Progenitor cell of endocrine pancreas (in vitro differentiated cells): ENCODE measurements at regions not wholly inside any gene's neighbourhood (a gene's known extent, or its start where the extent isn't known, plus 50 kb on each side); places are given as distances from the start of the nearest gene placed in this dataset.

ENCODE experiments used
- DNase-seq: peaks from one replicate; pipeline ENCODE4 v3.0.0; 2021; ENCODE audit warnings: low spot score; ENCODE audit not compliant: unreplicated experiment
- H3K27ac Mint-ChIP-seq: 2 replicates; pipeline ENCODE4 v1.8.0; 2021; ENCODE audit warnings: mild to moderate bottlenecking, moderate library complexity, mixed read lengths
- H3K27me3 Mint-ChIP-seq: 2 replicates; pipeline ENCODE4 v1.8.0; 2021; ENCODE audit warnings: mixed read lengths
- H3K36me3 Mint-ChIP-seq: 2 replicates; pipeline ENCODE4 v1.8.0; 2022; ENCODE audit warnings: mixed read lengths; ENCODE audit not compliant: insufficient read depth
- H3K4me1 Mint-ChIP-seq: 2 replicates; pipeline ENCODE4 v1.8.0; 2021; ENCODE audit warnings: low read depth, mixed read lengths
- H3K4me3 Mint-ChIP-seq: 2 replicates; pipeline ENCODE4 v1.8.0; 2021; ENCODE audit warnings: low read depth, mild to moderate bottlenecking, moderate library complexity, mixed read lengths
- H3K9me3 Mint-ChIP-seq: 2 replicates; pipeline ENCODE4 v1.8.0; 2021; ENCODE audit warnings: low read depth, mixed read lengths
- CTCF ChIP-seq: fragments of 200-600 bp; sonication (generic); IDR thresholded peaks from one replicate; pipeline ENCODE4 v1.5.0; 2021; ENCODE audit warnings: antibody characterized with exemption, mild to moderate bottlenecking; ENCODE audit not compliant: unreplicated experiment

DNA sequence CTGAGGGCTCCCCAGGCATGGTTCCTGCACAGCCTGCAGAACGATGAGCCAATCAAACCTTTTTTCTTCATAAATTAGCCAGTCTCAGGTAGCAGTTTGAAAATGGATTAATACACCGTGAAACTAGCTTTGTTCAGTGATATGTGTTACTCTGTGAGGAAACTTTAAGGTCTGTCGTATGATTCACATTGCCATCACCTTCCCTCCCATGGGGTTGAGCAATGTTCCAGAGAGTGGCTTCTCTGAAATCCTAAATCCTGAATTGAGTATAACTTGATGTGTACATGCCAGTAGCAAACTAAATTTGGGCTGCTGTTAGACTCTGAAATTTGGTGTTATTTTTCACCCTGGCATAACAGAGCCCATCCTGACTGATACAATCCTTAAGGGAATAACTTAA is 866.4 kb upstream of the C9orf72 start:
- no peaks in the 10 kb centered on the region for H3K27me3 Mint-ChIP-seq
- H3K36me3 Mint-ChIP-seq: no peaks in the 10 kb centered on the region
- peaks cover 4% of the 10 kb centered on the region for H3K9me3 Mint-ChIP-seq
- no peaks in the 10 kb centered on the region for H3K4me1 Mint-ChIP-seq
- no peak for DNase-seq
- TF ChIP-seq CTCF: no peak
- no peak overlapping the region for H3K27ac Mint-ChIP-seq
- no peak overlapping the region for H3K4me3 Mint-ChIP-seq

DNA sequence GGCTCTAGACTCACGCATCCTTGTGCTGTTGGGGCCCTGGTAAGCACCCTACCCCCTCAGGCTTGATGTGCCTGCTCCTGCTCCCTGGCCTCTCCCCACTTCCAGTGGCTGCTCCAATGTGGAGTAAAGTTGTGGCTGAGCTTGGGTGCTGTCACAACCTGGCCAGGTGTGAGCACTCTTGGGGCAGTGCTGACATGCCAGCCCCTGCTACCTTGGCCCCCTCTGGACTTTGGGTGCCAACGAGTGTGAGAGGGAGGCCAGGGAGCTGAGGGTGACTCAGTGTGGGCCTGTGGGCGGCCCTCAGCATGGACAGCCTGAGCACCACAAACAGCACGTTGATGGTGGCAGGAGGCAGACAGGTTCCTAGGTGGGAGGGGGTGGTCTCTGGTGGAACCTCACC is 870.2 kb upstream of the C9orf72 start:
- H3K36me3 Mint-ChIP-seq: no peaks in the 10 kb centered on the region
- H3K9me3 Mint-ChIP-seq: peaks cover 4% of the 10 kb centered on the region
- no peaks in the 10 kb centered on the region for H3K27me3 Mint-ChIP-seq
- no peak overlapping the region for H3K4me3 Mint-ChIP-seq
- no peaks in the 10 kb centered on the region for H3K4me1 Mint-ChIP-seq
- no peak overlapping the region for H3K27ac Mint-ChIP-seq
- TF ChIP-seq CTCF: no peak
- no peak for DNase-seq

DNA sequence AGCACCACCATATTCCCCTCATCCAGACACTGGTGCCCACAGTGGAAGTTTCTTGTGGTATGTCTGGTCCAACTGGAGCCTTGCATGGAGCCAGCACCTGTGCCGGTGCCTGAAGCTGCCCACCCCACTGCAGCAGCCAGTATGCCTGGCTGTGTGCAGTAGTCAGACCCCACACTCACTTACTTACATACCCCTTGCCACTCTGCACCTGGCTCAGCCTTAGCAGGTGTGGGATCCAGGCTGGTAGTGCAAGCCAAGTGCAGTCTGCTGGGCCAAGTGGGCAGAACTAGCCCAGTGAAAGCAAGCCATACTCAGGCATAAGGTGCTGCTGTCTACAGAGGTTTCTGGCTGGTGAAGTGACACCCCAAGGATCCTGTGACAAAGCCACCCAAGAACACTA is 871.4 kb upstream of the C9orf72 start:
- no peak for TF ChIP-seq CTCF
- Mint-ChIP-seq H3K4me1 (no peaks in the 10 kb centered on the region), H3K27me3 (no peaks in the 10 kb centered on the region), H3K9me3 (peaks cover 4% of the 10 kb centered on the region), H3K4me3 (no peak overlapping the region), H3K36me3 (no peaks in the 10 kb centered on the region), H3K27ac (no peak overlapping the region)
- DNase-seq: no peak

GRCh38 chr9:28445211-28445610 is 871.9 kb upstream of the C9orf72 start:
- no peak for DNase-seq
- H3K36me3 Mint-ChIP-seq: no peaks in the 10 kb centered on the region
- TF ChIP-seq CTCF: no peak
- no peak overlapping the region for H3K4me3 Mint-ChIP-seq
- no peaks in the 10 kb centered on the region for H3K4me1 Mint-ChIP-seq
- H3K9me3 Mint-ChIP-seq: peaks cover 4% of the 10 kb centered on the region
- H3K27ac Mint-ChIP-seq: no peak overlapping the region
- H3K27me3 Mint-ChIP-seq: no peaks in the 10 kb centered on the region

DNA sequence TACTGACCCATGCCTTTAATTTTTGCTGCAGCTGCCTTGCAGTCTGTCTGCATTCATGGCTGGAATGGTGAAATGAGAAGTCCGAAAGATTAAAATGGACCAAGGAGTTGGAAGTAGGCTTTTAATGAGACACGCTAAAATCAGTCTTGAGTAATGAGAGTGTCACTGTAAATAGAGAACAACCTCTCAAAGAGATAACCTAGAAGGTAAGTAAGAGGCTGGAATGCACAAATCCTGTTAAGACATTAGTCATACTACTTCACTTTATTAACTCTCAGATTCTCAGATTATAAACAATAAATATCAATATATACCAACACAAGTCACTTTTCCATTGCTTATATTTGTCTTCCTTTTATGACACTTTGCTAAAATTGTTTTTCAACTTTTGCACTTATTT is 880.6 kb upstream of the C9orf72 start:
- TF ChIP-seq CTCF: no peak
- Mint-ChIP-seq H3K4me1 (no peaks in the 10 kb centered on the region), H3K36me3 (no peaks in the 10 kb centered on the region), H3K9me3 (no peaks in the 10 kb centered on the region), H3K27me3 (no peaks in the 10 kb centered on the region), H3K27ac (no peak overlapping the region), H3K4me3 (no peak overlapping the region)
- no peak for DNase-seq
